ENCODE measurements at regions not wholly inside any gene's neighbourhood (a gene's known extent, or its start where the extent isn't known, plus 50 kb on each side); places are given as distances from the start of the nearest gene placed in this dataset.

DNA sequence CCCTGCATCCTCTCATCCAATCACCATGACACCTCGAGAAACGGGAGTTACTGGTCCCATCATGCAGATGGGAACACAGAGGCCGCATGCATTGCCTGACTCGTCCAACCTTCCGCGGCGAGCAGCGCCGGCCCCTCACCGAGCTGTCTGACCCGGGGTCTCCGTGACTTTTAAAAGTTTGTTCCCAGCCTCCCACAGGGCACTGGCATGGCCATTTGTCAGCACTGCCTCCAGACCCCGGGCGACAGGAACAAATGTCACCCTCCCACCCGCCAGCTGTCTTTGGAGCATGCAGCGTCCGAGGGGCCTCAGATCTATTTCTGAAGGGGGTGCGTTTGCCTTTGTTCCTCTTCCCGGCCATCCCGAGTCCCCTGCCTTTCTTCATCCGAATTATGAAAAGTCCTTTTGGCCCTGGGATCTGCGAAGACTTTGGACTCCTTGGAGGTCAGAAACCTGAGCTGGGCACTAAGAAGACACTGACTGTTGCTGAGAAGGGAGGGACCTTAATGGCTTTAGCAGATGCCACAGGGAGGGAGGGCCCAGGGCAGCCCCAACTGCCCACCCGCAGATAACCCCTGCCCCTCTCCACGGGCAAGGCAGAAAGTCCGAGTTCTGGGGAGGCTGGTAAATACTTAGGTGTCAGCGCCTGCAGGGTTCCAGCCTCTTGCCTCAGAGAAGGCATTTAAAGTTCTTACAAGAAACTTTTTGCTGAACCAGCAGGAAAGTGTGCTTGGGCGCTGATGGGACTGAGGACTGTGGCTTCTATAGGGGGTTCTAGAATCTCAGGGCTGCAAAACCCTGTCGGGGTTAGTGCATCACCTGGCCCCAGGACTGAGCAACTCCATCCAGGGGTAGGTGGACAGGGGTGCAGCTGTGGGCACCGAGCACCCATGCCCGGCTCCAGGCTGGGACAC is 348.1 kb downstream of the FOXL1 start:
- peak overlapping the region; percentile 93 for H3K27ac ChIP-seq (ENCODE audit: low read depth, low read length)
- H3K27ac Mint-ChIP-seq (ENCODE audit: unreplicated experiment), result no peak overlapping the region
- FAIRE-seq, result no peak

DNA sequence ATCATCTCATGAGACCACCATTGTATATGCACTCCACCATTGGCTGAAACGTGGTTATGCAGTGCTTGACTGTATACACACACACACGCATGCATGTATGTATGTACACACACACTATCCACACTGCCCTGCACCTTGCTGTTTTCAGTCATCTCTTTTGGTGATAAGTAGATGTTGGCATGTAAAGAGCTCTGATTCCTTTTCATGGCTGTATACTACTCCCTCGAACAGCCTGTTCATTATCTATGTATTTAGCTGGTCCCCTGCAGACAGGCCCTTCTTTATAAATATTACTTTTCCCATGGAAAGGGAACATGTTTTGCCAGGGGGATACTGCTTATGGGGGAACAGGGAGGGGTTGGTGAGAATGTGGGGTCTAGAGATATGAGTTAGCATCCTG is 349.4 kb downstream of the FOXL1 start:
- Histone ChIP-seq H3K4me3 (ENCODE audit: insufficient read depth, low read depth, low read length) (no peak overlapping the region), H3K4me1 (ENCODE audit: insufficient read depth, low read length) (peaks cover 69% of the 10 kb centered on the region), H2AFZ (ENCODE audit: low read depth, low read length) (no peak overlapping the region), H4K20me1 (ENCODE audit: insufficient read depth, low read length) (no peaks in the 10 kb centered on the region), H3K9ac (ENCODE audit: low read length) (no peak overlapping the region), H3K27ac (ENCODE audit: low read depth, low read length) (peak overlapping the region; percentile 95), H3K27me3 (ENCODE audit: insufficient read depth, low read length) (no peaks in the 10 kb centered on the region), H3K79me2 (ENCODE audit: insufficient read depth, low read length) (peaks cover 10% of the 10 kb centered on the region), H3K4me2 (ENCODE audit: low read length) (no peak overlapping the region), H3K36me3 (ENCODE audit: insufficient read depth, low read length) (no peaks in the 10 kb centered on the region), H3K9me3 (ENCODE audit: insufficient read depth, low read depth, low read length) (no peaks in the 10 kb centered on the region)
- DNase-seq (ENCODE audit: low read depth) (no peak), FAIRE-seq (no peak)
- H3K9me3 Mint-ChIP-seq (ENCODE audit: unreplicated experiment), result no peaks in the 10 kb centered on the region
- peaks cover 8% of the 10 kb centered on the region for H3K4me1 Mint-ChIP-seq (ENCODE audit: low read depth, unreplicated experiment)
- no peak overlapping the region for H3K4me3 Mint-ChIP-seq (ENCODE audit: unreplicated experiment)
- H3K27me3 Mint-ChIP-seq (ENCODE audit: low read depth, unreplicated experiment), result peaks cover 17% of the 10 kb centered on the region
- no peak for TF ChIP-seq EZH2 (IDR thresholded peaks at IDR 0.05; ENCODE audit: insufficient read depth, low read length)
- TF ChIP-seq, protein P1, sequence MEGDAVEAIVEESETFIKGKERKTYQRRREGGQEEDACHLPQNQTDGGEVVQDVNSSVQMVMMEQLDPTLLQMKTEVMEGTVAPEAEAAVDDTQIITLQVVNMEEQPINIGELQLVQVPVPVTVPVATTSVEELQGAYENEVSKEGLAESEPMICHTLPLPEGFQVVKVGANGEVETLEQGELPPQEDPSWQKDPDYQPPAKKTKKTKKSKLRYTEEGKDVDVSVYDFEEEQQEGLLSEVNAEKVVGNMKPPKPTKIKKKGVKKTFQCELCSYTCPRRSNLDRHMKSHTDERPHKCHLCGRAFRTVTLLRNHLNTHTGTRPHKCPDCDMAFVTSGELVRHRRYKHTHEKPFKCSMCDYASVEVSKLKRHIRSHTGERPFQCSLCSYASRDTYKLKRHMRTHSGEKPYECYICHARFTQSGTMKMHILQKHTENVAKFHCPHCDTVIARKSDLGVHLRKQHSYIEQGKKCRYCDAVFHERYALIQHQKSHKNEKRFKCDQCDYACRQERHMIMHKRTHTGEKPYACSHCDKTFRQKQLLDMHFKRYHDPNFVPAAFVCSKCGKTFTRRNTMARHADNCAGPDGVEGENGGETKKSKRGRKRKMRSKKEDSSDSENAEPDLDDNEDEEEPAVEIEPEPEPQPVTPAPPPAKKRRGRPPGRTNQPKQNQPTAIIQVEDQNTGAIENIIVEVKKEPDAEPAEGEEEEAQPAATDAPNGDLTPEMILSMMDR (IDR thresholded peaks at IDR 0.05; ENCODE audit: insufficient read depth, low read depth, low read length), result no peak
- H3K27ac Mint-ChIP-seq (ENCODE audit: unreplicated experiment), result no peak overlapping the region
- no peaks in the 10 kb centered on the region for H3K36me3 Mint-ChIP-seq (ENCODE audit: low read depth, unreplicated experiment)

More for the DNA sequence above, 348.1 kb downstream of the FOXL1 start:
- H3K4me2 ChIP-seq (ENCODE audit: low read length), result peak overlapping the region; percentile 76
- no peak overlapping the region for H3K4me3 Mint-ChIP-seq (ENCODE audit: unreplicated experiment)
- peaks cover 8% of the 10 kb centered on the region for H3K4me1 Mint-ChIP-seq (ENCODE audit: low read depth, unreplicated experiment)
- peak overlapping the region; percentile 78 for H3K9ac ChIP-seq (ENCODE audit: low read length)
- no peaks in the 10 kb centered on the region for H3K36me3 ChIP-seq (ENCODE audit: insufficient read depth, low read length)
- no peaks in the 10 kb centered on the region for H4K20me1 ChIP-seq (ENCODE audit: insufficient read depth, low read length)
- H3K9me3 Mint-ChIP-seq (ENCODE audit: unreplicated experiment), result peaks cover 6% of the 10 kb centered on the region
- H3K9me3 ChIP-seq (ENCODE audit: insufficient read depth, low read depth, low read length), result peaks cover 2% of the 10 kb centered on the region
- no peak overlapping the region for H3K4me3 ChIP-seq (ENCODE audit: insufficient read depth, low read depth, low read length)
- no peaks in the 10 kb centered on the region for H3K27me3 ChIP-seq (ENCODE audit: insufficient read depth, low read length)
- H3K36me3 Mint-ChIP-seq (ENCODE audit: low read depth, unreplicated experiment), result peaks cover 2% of the 10 kb centered on the region
- H3K27me3 Mint-ChIP-seq (ENCODE audit: low read depth, unreplicated experiment), result peaks cover 19% of the 10 kb centered on the region
- H3K4me1 ChIP-seq (ENCODE audit: insufficient read depth, low read length), result peaks cover 57% of the 10 kb centered on the region
- no peak for DNase-seq (ENCODE audit: low read depth)
- no peak overlapping the region for H2AFZ ChIP-seq (ENCODE audit: low read depth, low read length)
- H3K79me2 ChIP-seq (ENCODE audit: insufficient read depth, low read length), result peaks cover 10% of the 10 kb centered on the region
- no peak for TF ChIP-seq EZH2 (IDR thresholded peaks at IDR 0.05; ENCODE audit: insufficient read depth, low read length)
- TF ChIP-seq, protein P1 (IDR thresholded peaks at IDR 0.05; ENCODE audit: insufficient read depth, low read depth, low read length), result no peak

DNA sequence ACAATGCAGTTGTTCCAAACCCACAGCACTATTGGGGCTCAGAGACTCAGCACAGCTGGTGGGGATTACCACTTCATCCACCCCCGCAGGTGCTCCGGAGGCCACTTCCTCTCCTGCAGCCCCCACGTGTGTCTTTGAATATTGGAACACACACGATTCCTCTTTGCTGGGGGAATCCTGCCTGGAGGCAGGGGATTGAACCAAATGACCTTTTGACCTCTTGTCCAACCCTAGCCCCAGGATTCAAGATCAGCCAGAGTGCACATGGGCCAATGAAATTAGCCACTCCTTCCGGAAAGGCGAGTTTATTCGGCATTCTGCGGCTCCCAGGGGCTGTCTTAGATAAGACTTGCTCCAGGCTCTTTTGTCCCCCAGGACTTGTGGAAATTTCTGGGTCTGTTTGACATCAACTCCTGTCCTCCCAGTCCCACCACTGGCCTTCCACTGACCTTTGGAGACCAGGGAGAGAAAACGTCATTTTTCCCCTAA is 350.2 kb downstream of the FOXL1 start:
- H3K9me3 ChIP-seq (ENCODE audit: insufficient read depth, low read depth, low read length), result peaks cover 2% of the 10 kb centered on the region
- H3K4me3 Mint-ChIP-seq (ENCODE audit: unreplicated experiment), result no peak overlapping the region
- peak overlapping the region; percentile 79 for H3K9ac ChIP-seq (ENCODE audit: low read length)
- peak overlapping the region; percentile 95 for H3K27ac ChIP-seq (ENCODE audit: low read depth, low read length)
- H3K36me3 ChIP-seq (ENCODE audit: insufficient read depth, low read length), result no peaks in the 10 kb centered on the region
- peaks cover 14% of the 10 kb centered on the region for H3K27me3 Mint-ChIP-seq (ENCODE audit: low read depth, unreplicated experiment)
- peaks cover 10% of the 10 kb centered on the region for H3K79me2 ChIP-seq (ENCODE audit: insufficient read depth, low read length)
- H3K27ac Mint-ChIP-seq (ENCODE audit: unreplicated experiment), result no peak overlapping the region
- H3K36me3 Mint-ChIP-seq (ENCODE audit: low read depth, unreplicated experiment), result no peaks in the 10 kb centered on the region
- DNase-seq (ENCODE audit: low read depth) (no peak), FAIRE-seq (no peak)
- peak overlapping the region; percentile 64 for H3K4me2 ChIP-seq (ENCODE audit: low read length)
- H3K4me1 ChIP-seq (ENCODE audit: insufficient read depth, low read length), result peaks cover 69% of the 10 kb centered on the region
- no peaks in the 10 kb centered on the region for H3K9me3 Mint-ChIP-seq (ENCODE audit: unreplicated experiment)
- no peaks in the 10 kb centered on the region for H3K27me3 ChIP-seq (ENCODE audit: insufficient read depth, low read length)
- no peaks in the 10 kb centered on the region for H4K20me1 ChIP-seq (ENCODE audit: insufficient read depth, low read length)
- H2AFZ ChIP-seq (ENCODE audit: low read depth, low read length), result no peak overlapping the region
- TF ChIP-seq, protein P1 (IDR thresholded peaks at IDR 0.05; ENCODE audit: insufficient read depth, low read depth, low read length), result no peak
- TF ChIP-seq EZH2 (IDR thresholded peaks at IDR 0.05; ENCODE audit: insufficient read depth, low read length), result no peak
- no peak overlapping the region for H3K4me3 ChIP-seq (ENCODE audit: insufficient read depth, low read depth, low read length)
- peaks cover 8% of the 10 kb centered on the region for H3K4me1 Mint-ChIP-seq (ENCODE audit: low read depth, unreplicated experiment)

Data from astrocyte (in vitro differentiated cells and primary cell).